ENCODE measurements at regions not wholly inside any gene's neighbourhood (a gene's known extent, or its start where the extent isn't known, plus 50 kb on each side); places are given as distances from the start of the nearest gene placed in this dataset.

- no peak overlapping the region for H3K9ac ChIP-seq (ENCODE audit: low read length)
- no peak overlapping the region for H3K27ac ChIP-seq (ENCODE audit: low read depth, low read length)
- no peaks in the 10 kb centered on the region for H3K9me3 ChIP-seq (ENCODE audit: control insufficient read depth, insufficient read depth, low read depth, low read length)
- no peaks in the 10 kb centered on the region for H3K27me3 ChIP-seq (ENCODE audit: control insufficient read depth, insufficient read depth, low read length)
- H3K36me3 ChIP-seq (ENCODE audit: control insufficient read depth, insufficient read depth, low read length), result no peaks in the 10 kb centered on the region
- no peak overlapping the region for H3K4me3 ChIP-seq (ENCODE audit: low read depth, low read length)
- no peaks in the 10 kb centered on the region for H3K4me1 ChIP-seq (ENCODE audit: control insufficient read depth, insufficient read depth, low read length)
Measured at GRCh38 chr2:107264184-107264583, 378.2 kb upstream of the ST6GAL2 start.

DNA sequence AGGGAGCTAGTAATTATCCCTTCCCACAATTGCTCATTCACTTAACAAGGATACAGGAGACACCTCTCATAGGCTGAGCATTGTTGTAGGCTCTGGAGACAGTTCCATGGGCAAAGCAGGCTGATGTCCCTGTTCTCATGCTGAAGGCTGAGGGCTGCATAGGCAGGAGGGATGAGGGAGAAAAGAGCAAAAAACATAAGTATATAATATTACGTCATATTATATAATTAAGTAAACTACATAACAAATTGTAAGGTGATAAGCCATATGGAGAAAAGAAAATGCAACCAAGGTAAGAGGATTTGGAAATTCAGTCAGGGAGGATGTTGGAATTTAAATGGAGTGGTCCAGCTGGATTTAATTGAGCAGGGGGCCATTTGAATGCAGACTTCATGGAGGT is 380.6 kb upstream of the ST6GAL2 start:
- Histone ChIP-seq H3K27me3 (ENCODE audit: control insufficient read depth, insufficient read depth, low read length) (no peaks in the 10 kb centered on the region), H3K27ac (ENCODE audit: low read depth, low read length) (no peak overlapping the region), H3K4me1 (ENCODE audit: control insufficient read depth, insufficient read depth, low read length) (no peaks in the 10 kb centered on the region), H3K4me3 (ENCODE audit: low read depth, low read length) (no peak overlapping the region), H3K9ac (ENCODE audit: low read length) (no peak overlapping the region), H3K36me3 (ENCODE audit: control insufficient read depth, insufficient read depth, low read length) (no peaks in the 10 kb centered on the region), H3K9me3 (ENCODE audit: control insufficient read depth, insufficient read depth, low read depth, low read length) (no peaks in the 10 kb centered on the region)

DNA sequence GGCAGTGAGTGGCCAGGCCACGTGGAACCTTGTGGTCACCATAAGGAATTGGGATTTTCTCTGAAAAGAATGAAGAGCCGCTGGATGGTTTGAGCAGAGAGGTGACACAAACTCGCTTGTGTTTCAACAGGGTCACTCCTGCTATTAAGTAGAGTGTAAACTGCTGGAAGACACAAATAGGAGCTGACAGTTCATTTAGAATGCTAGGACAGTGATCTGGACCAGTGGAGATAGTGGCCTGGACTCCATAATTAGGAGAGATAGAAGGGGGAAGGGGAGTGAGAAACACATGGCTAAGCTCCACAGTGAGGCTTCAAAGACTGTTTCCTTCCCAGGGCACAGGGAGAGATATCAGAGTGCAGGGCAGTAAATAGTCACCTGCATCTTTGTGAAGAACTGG is 381.1 kb upstream of the ST6GAL2 start:
- H3K27ac ChIP-seq (ENCODE audit: low read depth, low read length), result no peak overlapping the region
- no peak overlapping the region for H3K4me3 ChIP-seq (ENCODE audit: low read depth, low read length)
- no peaks in the 10 kb centered on the region for H3K36me3 ChIP-seq (ENCODE audit: control insufficient read depth, insufficient read depth, low read length)
- no peaks in the 10 kb centered on the region for H3K27me3 ChIP-seq (ENCODE audit: control insufficient read depth, insufficient read depth, low read length)
- no peaks in the 10 kb centered on the region for H3K9me3 ChIP-seq (ENCODE audit: control insufficient read depth, insufficient read depth, low read depth, low read length)
- H3K4me1 ChIP-seq (ENCODE audit: control insufficient read depth, insufficient read depth, low read length), result no peaks in the 10 kb centered on the region
- H3K9ac ChIP-seq (ENCODE audit: low read length), result no peak overlapping the region

DNA sequence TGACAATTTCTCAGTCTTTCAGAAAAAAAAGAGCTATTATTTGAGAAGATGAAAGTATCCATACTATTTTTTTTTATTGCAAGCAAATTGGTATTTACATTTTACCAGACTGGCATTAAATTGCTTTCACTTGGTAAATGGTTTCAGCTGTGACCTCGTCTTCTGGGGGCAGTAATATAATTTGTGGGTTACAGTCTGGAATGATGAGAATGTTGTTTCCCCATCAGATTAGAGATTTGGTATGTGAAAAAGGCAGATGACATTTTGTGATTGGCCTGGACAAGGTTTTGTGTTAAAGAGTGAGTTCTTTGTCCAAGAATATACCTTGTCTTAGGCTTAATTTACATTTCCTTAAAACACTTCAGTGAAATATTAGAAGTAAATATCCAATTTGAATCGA is 390.1 kb upstream of the ST6GAL2 start:
- H3K27ac ChIP-seq (ENCODE audit: low read depth, low read length), result no peak overlapping the region
- no peak overlapping the region for H3K4me3 ChIP-seq (ENCODE audit: low read depth, low read length)
- H3K9me3 ChIP-seq (ENCODE audit: control insufficient read depth, insufficient read depth, low read depth, low read length), result no peaks in the 10 kb centered on the region
- H3K4me1 ChIP-seq (ENCODE audit: control insufficient read depth, insufficient read depth, low read length), result no peaks in the 10 kb centered on the region
- H3K36me3 ChIP-seq (ENCODE audit: control insufficient read depth, insufficient read depth, low read length), result no peaks in the 10 kb centered on the region
- no peak overlapping the region for H3K9ac ChIP-seq (ENCODE audit: low read length)
- no peaks in the 10 kb centered on the region for H3K27me3 ChIP-seq (ENCODE audit: control insufficient read depth, insufficient read depth, low read length)

- Histone ChIP-seq H3K36me3 (ENCODE audit: control insufficient read depth, insufficient read depth, low read length) (no peaks in the 10 kb centered on the region), H3K4me1 (ENCODE audit: control insufficient read depth, insufficient read depth, low read length) (no peaks in the 10 kb centered on the region; the same call in 1 of the 2 replicates), H3K4me3 (ENCODE audit: low read depth, low read length) (no peak overlapping the region), H3K27ac (ENCODE audit: low read depth, low read length) (no peak overlapping the region), H3K27me3 (ENCODE audit: control insufficient read depth, insufficient read depth, low read length) (no peaks in the 10 kb centered on the region), H3K9ac (ENCODE audit: low read length) (no peak overlapping the region), H3K9me3 (ENCODE audit: control insufficient read depth, insufficient read depth, low read depth, low read length) (no peaks in the 10 kb centered on the region)
Measured at GRCh38 chr2:107278672-107279071, 392.7 kb upstream of the ST6GAL2 start.

DNA sequence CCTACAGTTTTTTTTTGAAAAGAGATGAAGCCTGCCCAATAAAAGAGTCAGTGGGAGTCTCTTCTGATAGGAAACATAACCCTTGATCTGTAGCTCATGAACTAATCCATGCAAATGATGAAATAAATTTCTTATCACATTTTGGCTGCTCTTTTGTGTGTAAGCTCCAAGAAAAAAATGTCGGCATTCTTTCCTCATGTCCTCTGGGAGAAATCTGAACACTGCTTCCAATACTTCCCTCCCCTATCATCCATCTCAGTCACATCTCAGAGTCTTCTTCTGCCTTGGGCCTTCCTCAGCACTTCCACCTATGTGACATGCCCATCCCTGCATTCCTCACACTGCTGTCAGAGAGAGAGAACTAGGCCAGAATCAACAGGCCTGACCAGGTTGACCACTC is 395.7 kb upstream of the ST6GAL2 start:
- H3K9ac ChIP-seq (ENCODE audit: low read length), result no peak overlapping the region
- H3K27me3 ChIP-seq (ENCODE audit: control insufficient read depth, insufficient read depth, low read length), result no peaks in the 10 kb centered on the region
- H3K27ac ChIP-seq (ENCODE audit: low read depth, low read length), result no peak overlapping the region; the same call in 1 of the 2 replicates
- H3K36me3 ChIP-seq (ENCODE audit: control insufficient read depth, insufficient read depth, low read length), result no peaks in the 10 kb centered on the region
- H3K9me3 ChIP-seq (ENCODE audit: control insufficient read depth, insufficient read depth, low read depth, low read length), result no peaks in the 10 kb centered on the region
- no peaks in the 10 kb centered on the region; the same call in 1 of the 2 replicates for H3K4me1 ChIP-seq (ENCODE audit: control insufficient read depth, insufficient read depth, low read length)
- H3K4me3 ChIP-seq (ENCODE audit: low read depth, low read length), result no peak overlapping the region

- Histone ChIP-seq H3K36me3 (ENCODE audit: control insufficient read depth, insufficient read depth, low read length) (no peaks in the 10 kb centered on the region), H3K9me3 (ENCODE audit: control insufficient read depth, insufficient read depth, low read depth, low read length) (no peaks in the 10 kb centered on the region), H3K9ac (ENCODE audit: low read length) (no peak overlapping the region), H3K4me1 (ENCODE audit: control insufficient read depth, insufficient read depth, low read length) (no peaks in the 10 kb centered on the region; the same call in 1 of the 2 replicates), H3K27me3 (ENCODE audit: control insufficient read depth, insufficient read depth, low read length) (no peaks in the 10 kb centered on the region), H3K4me3 (ENCODE audit: low read depth, low read length) (no peak overlapping the region), H3K27ac (ENCODE audit: low read depth, low read length) (no peak overlapping the region)
Measured at GRCh38 chr2:107282135-107282534, 396.2 kb upstream of the ST6GAL2 start.

DNA sequence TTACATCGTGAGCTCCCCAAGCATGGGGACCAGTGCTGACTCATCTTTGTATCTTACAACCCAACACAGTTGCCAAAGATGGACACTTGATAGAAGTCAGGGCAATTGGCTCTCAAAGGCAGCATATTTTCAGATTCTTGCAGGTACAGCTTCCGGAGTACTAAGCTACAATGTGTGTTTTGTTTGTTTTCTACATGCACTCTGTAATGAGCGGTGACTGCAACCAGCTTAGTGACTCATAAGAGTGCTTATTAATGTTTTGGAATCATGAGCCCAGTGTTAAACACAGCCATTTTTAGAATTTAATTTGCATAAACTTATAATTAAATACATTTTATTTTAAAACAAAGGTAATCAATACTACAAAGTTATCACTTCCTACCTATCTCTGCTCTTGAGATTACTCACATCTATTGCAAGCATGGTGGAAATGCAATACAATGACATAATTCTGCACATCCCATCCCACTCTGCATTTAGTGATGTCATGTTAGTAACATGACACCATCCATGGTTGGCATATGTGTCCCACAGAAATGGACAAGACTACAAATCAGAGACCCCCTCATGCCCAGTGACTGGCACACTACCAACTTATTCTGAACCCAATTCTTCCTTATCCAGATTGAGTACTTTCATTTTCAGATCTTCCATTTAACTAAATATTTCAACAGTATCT is 399.8 kb upstream of the ST6GAL2 start:
- Histone ChIP-seq H3K9ac (ENCODE audit: low read length) (no peak overlapping the region), H3K4me1 (ENCODE audit: control insufficient read depth, insufficient read depth, low read length) (no peaks in the 10 kb centered on the region; the same call in 1 of the 2 replicates), H3K4me3 (ENCODE audit: low read depth, low read length) (no peak overlapping the region), H3K27me3 (ENCODE audit: control insufficient read depth, insufficient read depth, low read length) (no peaks in the 10 kb centered on the region), H3K9me3 (ENCODE audit: control insufficient read depth, insufficient read depth, low read depth, low read length) (no peaks in the 10 kb centered on the region), H3K36me3 (ENCODE audit: control insufficient read depth, insufficient read depth, low read length) (no peaks in the 10 kb centered on the region), H3K27ac (ENCODE audit: low read depth, low read length) (no peak overlapping the region)

- Histone ChIP-seq H3K27ac (ENCODE audit: low read depth, low read length) (no peak overlapping the region), H3K4me1 (ENCODE audit: control insufficient read depth, insufficient read depth, low read length) (no peaks in the 10 kb centered on the region; the same call in 1 of the 2 replicates), H3K27me3 (ENCODE audit: control insufficient read depth, insufficient read depth, low read length) (no peaks in the 10 kb centered on the region), H3K9ac (ENCODE audit: low read length) (no peak overlapping the region), H3K4me3 (ENCODE audit: low read depth, low read length) (no peak overlapping the region), H3K9me3 (ENCODE audit: control insufficient read depth, insufficient read depth, low read depth, low read length) (no peaks in the 10 kb centered on the region), H3K36me3 (ENCODE audit: control insufficient read depth, insufficient read depth, low read length) (no peaks in the 10 kb centered on the region)
Measured at GRCh38 chr2:107290041-107290440, 404.1 kb upstream of the ST6GAL2 start.

GRCh38 chr2:107303964-107304363 is 418.0 kb upstream of the ST6GAL2 start:
- Histone ChIP-seq H3K4me1 (ENCODE audit: control insufficient read depth, insufficient read depth, low read length) (no peaks in the 10 kb centered on the region), H3K27me3 (ENCODE audit: control insufficient read depth, insufficient read depth, low read length) (no peaks in the 10 kb centered on the region), H3K9ac (ENCODE audit: low read length) (no peak overlapping the region), H3K4me3 (ENCODE audit: low read depth, low read length) (no peak overlapping the region), H3K9me3 (ENCODE audit: control insufficient read depth, insufficient read depth, low read depth, low read length) (peaks cover 8% of the 10 kb centered on the region), H3K27ac (ENCODE audit: low read depth, low read length) (no peak overlapping the region), H3K36me3 (ENCODE audit: control insufficient read depth, insufficient read depth, low read length) (no peaks in the 10 kb centered on the region)

DNA sequence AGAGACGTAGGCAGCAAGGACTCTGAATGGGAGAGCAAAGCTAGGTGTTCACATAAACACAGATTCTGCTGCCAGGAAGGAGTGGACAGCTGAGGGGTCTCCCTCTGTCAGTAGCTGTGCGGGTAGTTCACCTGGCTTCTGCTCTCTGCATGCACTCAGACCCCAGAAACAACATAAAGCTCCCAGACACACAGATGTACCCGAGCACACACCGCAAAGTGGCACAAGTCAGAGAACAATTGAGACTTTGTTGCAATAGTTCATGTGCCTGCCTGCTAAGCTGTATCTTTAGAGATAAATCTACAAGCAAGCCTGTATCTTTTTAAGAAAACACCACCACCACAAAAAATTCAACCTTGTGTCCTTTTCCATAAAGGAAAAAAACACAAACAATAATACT is 420.0 kb upstream of the ST6GAL2 start:
- Histone ChIP-seq H3K9me3 (ENCODE audit: control insufficient read depth, insufficient read depth, low read depth, low read length) (no peaks in the 10 kb centered on the region), H3K4me3 (ENCODE audit: low read depth, low read length) (no peak overlapping the region), H3K27me3 (ENCODE audit: control insufficient read depth, insufficient read depth, low read length) (no peaks in the 10 kb centered on the region), H3K9ac (ENCODE audit: low read length) (no peak overlapping the region), H3K27ac (ENCODE audit: low read depth, low read length) (no peak overlapping the region), H3K4me1 (ENCODE audit: control insufficient read depth, insufficient read depth, low read length) (no peaks in the 10 kb centered on the region), H3K36me3 (ENCODE audit: control insufficient read depth, insufficient read depth, low read length) (no peaks in the 10 kb centered on the region)
